ENCODE measurements at regions not wholly inside any gene's neighbourhood (a gene's known extent, or its start where the extent isn't known, plus 50 kb on each side); places are given as distances from the start of the nearest gene placed in this dataset.

GRCh38 chr3:140844072-140844471 lies 97.6 kb upstream of the SLC25A36 start:
- DNase-seq (ENCODE audit: low read depth) (no peak), FAIRE-seq (peak; percentile 13)
- no peaks in the 10 kb centered on the region for H3K27me3 ChIP-seq (ENCODE audit: control insufficient read depth, insufficient read depth, low read length)
- H3K36me3 ChIP-seq (ENCODE audit: control insufficient read depth, insufficient read depth, low read length): no peaks in the 10 kb centered on the region
- H3K4me3 ChIP-seq (ENCODE audit: low read depth, low read length): no peak overlapping the region
- TF ChIP-seq CTCF (IDR thresholded peaks at IDR 0.05; ENCODE audit: insufficient read depth, low read length, severe bottlenecking): no peak

DNA sequence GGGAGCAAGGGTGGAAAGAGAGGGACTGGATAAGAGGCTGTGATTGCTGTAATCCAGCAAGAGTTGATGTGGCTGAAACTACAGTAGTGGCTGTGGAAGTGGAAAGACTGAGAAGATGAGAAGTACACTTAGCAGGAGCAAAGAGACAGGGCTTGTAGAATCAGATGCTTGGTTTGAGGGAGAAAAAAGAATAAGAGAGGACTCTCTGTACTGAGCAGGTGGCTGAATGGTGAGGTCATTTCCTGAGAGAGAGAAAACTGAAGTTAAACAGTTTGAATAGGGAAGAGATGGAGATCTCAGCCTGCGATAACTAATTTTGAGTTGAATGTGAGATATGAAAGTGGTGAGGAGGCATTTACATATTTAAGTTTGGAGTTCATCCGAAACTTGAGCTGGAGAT lies 95.8 kb upstream of the SLC25A36 start:
- FAIRE-seq (no peak), DNase-seq (ENCODE audit: low read depth) (no peak)
- no peak for TF ChIP-seq CTCF (IDR thresholded peaks at IDR 0.05; ENCODE audit: insufficient read depth, low read length, severe bottlenecking)
- Histone ChIP-seq H3K4me3 (ENCODE audit: low read depth, low read length) (no peak overlapping the region), H3K27me3 (ENCODE audit: control insufficient read depth, insufficient read depth, low read length) (no peaks in the 10 kb centered on the region), H3K36me3 (ENCODE audit: control insufficient read depth, insufficient read depth, low read length) (no peaks in the 10 kb centered on the region)

DNA sequence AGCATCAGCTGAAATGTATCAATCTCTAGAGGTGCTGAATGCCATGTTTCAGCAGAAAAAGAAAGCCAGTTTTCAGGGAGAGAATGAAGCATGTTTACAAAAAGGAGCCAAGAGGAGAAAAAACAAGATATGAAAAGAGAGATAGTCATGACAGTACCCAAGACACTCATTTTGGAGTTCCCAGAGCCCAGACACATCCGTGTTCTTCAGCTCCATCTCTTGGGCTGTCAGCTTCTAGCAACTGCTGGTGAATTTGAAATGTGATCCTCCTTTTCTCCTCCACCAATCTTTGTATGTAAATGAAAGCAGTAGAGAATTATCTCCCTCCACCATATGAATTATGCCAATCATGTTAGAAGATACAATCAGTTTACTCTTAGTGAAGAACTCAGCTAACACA lies 93.0 kb upstream of the SLC25A36 start:
- no peaks in the 10 kb centered on the region for H3K27me3 ChIP-seq (ENCODE audit: control insufficient read depth, insufficient read depth, low read length)
- FAIRE-seq: no peak
- DNase-seq (ENCODE audit: low read depth): no peak
- no peaks in the 10 kb centered on the region for H3K36me3 ChIP-seq (ENCODE audit: control insufficient read depth, insufficient read depth, low read length)
- no peak for TF ChIP-seq CTCF (IDR thresholded peaks at IDR 0.05; ENCODE audit: insufficient read depth, low read length, severe bottlenecking)
- no peak overlapping the region for H3K4me3 ChIP-seq (ENCODE audit: low read depth, low read length)

GRCh38 chr3:140850210-140850955 lies 91.3 kb upstream of the SLC25A36 start:
- DNase-seq (ENCODE audit: low read depth): peak; percentile 54
- Histone ChIP-seq H3K36me3 (ENCODE audit: control insufficient read depth, insufficient read depth, low read length) (no peaks in the 10 kb centered on the region), H3K4me3 (ENCODE audit: low read depth, low read length) (no peak overlapping the region), H3K27me3 (ENCODE audit: control insufficient read depth, insufficient read depth, low read length) (no peaks in the 10 kb centered on the region)
- FAIRE-seq: peak; percentile 62
- no peak for TF ChIP-seq CTCF (IDR thresholded peaks at IDR 0.05; ENCODE audit: insufficient read depth, low read length, severe bottlenecking)

- no peak for TF ChIP-seq CTCF (IDR thresholded peaks at IDR 0.05; ENCODE audit: insufficient read depth, low read length, severe bottlenecking)
- Histone ChIP-seq H3K36me3 (ENCODE audit: control insufficient read depth, insufficient read depth, low read length) (no peaks in the 10 kb centered on the region), H3K27me3 (ENCODE audit: control insufficient read depth, insufficient read depth, low read length) (no peaks in the 10 kb centered on the region), H3K4me3 (ENCODE audit: low read depth, low read length) (no peak overlapping the region)
- DNase-seq (ENCODE audit: low read depth): peak; percentile 32
- FAIRE-seq: peak; percentile 13
These were observed 86.7 kb upstream of the SLC25A36 start for GRCh38 chr3:140854961-140855360.

- FAIRE-seq (no peak), DNase-seq (ENCODE audit: low read depth) (no peak)
- H3K36me3 ChIP-seq (ENCODE audit: control insufficient read depth, insufficient read depth, low read length): no peaks in the 10 kb centered on the region
- no peak for TF ChIP-seq CTCF (IDR thresholded peaks at IDR 0.05; ENCODE audit: insufficient read depth, low read length, severe bottlenecking)
- no peaks in the 10 kb centered on the region for H3K27me3 ChIP-seq (ENCODE audit: control insufficient read depth, insufficient read depth, low read length)
- no peak overlapping the region for H3K4me3 ChIP-seq (ENCODE audit: low read depth, low read length)
These were observed 84.7 kb upstream of the SLC25A36 start for GRCh38 chr3:140856905-140857304.
